KMS-11 (cell line): ENCODE measurements at regions not wholly inside any gene's neighbourhood (a gene's known extent, or its start where the extent isn't known, plus 50 kb on each side); places are given as distances from the start of the nearest gene placed in this dataset.

Experiments used
- H2AFZ ChIP-seq: fragments of 200-600 bp; sonication (generic); 2 replicates; pipeline ENCODE4 v1.6.1; 2016; ENCODE audit warnings: antibody characterized with exemption, mixed run types, low read depth
- H3K27ac ChIP-seq: fragments of 200-600 bp; sonication (generic); 2 replicates; pipeline ENCODE4 v1.6.1; 2016; ENCODE audit warnings: mild to moderate bottlenecking, mixed run types
- H3K27me3 ChIP-seq: fragments of 200-600 bp; sonication (generic); 2 replicates; pipeline ENCODE4 v1.6.1; 2017; ENCODE audit warnings: mild to moderate bottlenecking, low read depth, mixed run types, moderate library complexity; ENCODE audit not compliant: insufficient read depth
- H3K36me3 ChIP-seq: fragments of 200-600 bp; sonication (generic); 2 replicates; pipeline ENCODE4 v1.6.1; 2017; ENCODE audit warnings: mild to moderate bottlenecking, mixed run types; ENCODE audit not compliant: insufficient read depth
- H3K4me1 ChIP-seq: fragments of 200-600 bp; sonication (generic); 2 replicates; pipeline ENCODE4 v1.6.1; 2016; ENCODE audit warnings: mild to moderate bottlenecking, low read depth, mixed run types; ENCODE audit not compliant: poor library complexity, severe bottlenecking
- H3K4me2 ChIP-seq: fragments of 200-600 bp; sonication (generic); 2 replicates; pipeline ENCODE4 v1.7.0; 2016; ENCODE audit warnings: mild to moderate bottlenecking, mixed run types
- H3K4me3 ChIP-seq: fragments of 200-600 bp; sonication (generic); IDR thresholded peaks from 2 replicates; pipeline ENCODE4 v1.6.1; 2017; ENCODE audit warnings: low read depth, low read length, mixed read lengths; ENCODE audit not compliant: insufficient read depth
- H3K79me2 ChIP-seq: fragments of 200-600 bp; sonication (generic); 2 replicates; pipeline ENCODE4 v1.6.1; 2016; ENCODE audit warnings: low read depth, mixed run types; ENCODE audit not compliant: insufficient read depth
- H3K9ac ChIP-seq: fragments of 200-600 bp; sonication (generic); 2 replicates; pipeline ENCODE4 v1.6.1; 2016; ENCODE audit warnings: mild to moderate bottlenecking, mixed run types
- H4K20me1 ChIP-seq: fragments of 200-600 bp; sonication (generic); 2 replicates; pipeline ENCODE4 v1.6.1; 2016; ENCODE audit warnings: mild to moderate bottlenecking, mixed run types; ENCODE audit not compliant: insufficient read depth
- CTCF ChIP-seq: fragments of 200-600 bp; sonication (generic); conservative IDR thresholded peaks from 2 replicates; pipeline ENCODE4 v1.6.1; 2017; ENCODE audit warnings: low read depth, mild to moderate bottlenecking, antibody characterized with exemption, low read length, moderate library complexity, mixed read lengths

- no peaks in the 10 kb centered on the region for H3K36me3 ChIP-seq
- H2AFZ ChIP-seq, result no peak overlapping the region
- H3K9ac ChIP-seq, result no peak overlapping the region
- H3K79me2 ChIP-seq, result no peaks in the 10 kb centered on the region
- no peaks in the 10 kb centered on the region for H4K20me1 ChIP-seq
- H3K4me1 ChIP-seq, result no peaks in the 10 kb centered on the region
- no peak overlapping the region for H3K4me3 ChIP-seq
- no peak overlapping the region for H3K27ac ChIP-seq
- TF ChIP-seq CTCF, result no peak
- H3K4me2 ChIP-seq, result no peak overlapping the region
- H3K27me3 ChIP-seq, result no peaks in the 10 kb centered on the region
Observed at GRCh38 chr2:212873256-212873655, 278.2 kb downstream of the IKZF2 start.

GRCh38 chr2:212871597-212871996 is 279.8 kb downstream of the IKZF2 start:
- H3K36me3 ChIP-seq, result no peaks in the 10 kb centered on the region
- H3K27me3 ChIP-seq, result no peaks in the 10 kb centered on the region
- H3K4me1 ChIP-seq, result no peaks in the 10 kb centered on the region
- no peak overlapping the region for H3K4me3 ChIP-seq
- TF ChIP-seq CTCF, result no peak
- H3K4me2 ChIP-seq, result no peak overlapping the region
- H3K27ac ChIP-seq, result no peak overlapping the region
- H3K79me2 ChIP-seq, result no peaks in the 10 kb centered on the region
- H3K9ac ChIP-seq, result no peak overlapping the region
- H4K20me1 ChIP-seq, result no peaks in the 10 kb centered on the region
- no peak overlapping the region for H2AFZ ChIP-seq

- H3K27ac ChIP-seq, result no peak overlapping the region
- no peak overlapping the region for H3K4me3 ChIP-seq
- TF ChIP-seq CTCF, result no peak
- no peaks in the 10 kb centered on the region for H3K36me3 ChIP-seq
- no peaks in the 10 kb centered on the region for H4K20me1 ChIP-seq
- no peak overlapping the region for H2AFZ ChIP-seq
- no peaks in the 10 kb centered on the region for H3K4me1 ChIP-seq
- no peaks in the 10 kb centered on the region for H3K27me3 ChIP-seq
- H3K79me2 ChIP-seq, result no peaks in the 10 kb centered on the region
- H3K9ac ChIP-seq, result no peak overlapping the region
- no peak overlapping the region for H3K4me2 ChIP-seq
Observed at GRCh38 chr2:212864186-212864585, 287.2 kb downstream of the IKZF2 start.

- Histone ChIP-seq H3K9ac (no peak overlapping the region), H2AFZ (peak overlapping the region; percentile 44), H3K27ac (no peak overlapping the region), H3K4me1 (peaks cover 2% of the 10 kb centered on the region), H3K79me2 (no peaks in the 10 kb centered on the region), H4K20me1 (no peaks in the 10 kb centered on the region), H3K27me3 (no peaks in the 10 kb centered on the region), H3K4me2 (no peak overlapping the region), H3K4me3 (no peak overlapping the region), H3K36me3 (no peaks in the 10 kb centered on the region)
- TF ChIP-seq CTCF, result peak; percentile 83
Observed at GRCh38 chr2:212863185-212863588, 288.2 kb downstream of the IKZF2 start.

- peaks cover 9% of the 10 kb centered on the region for H3K4me1 ChIP-seq
- no peak overlapping the region for H2AFZ ChIP-seq
- no peaks in the 10 kb centered on the region for H4K20me1 ChIP-seq
Observed at GRCh38 chr2:212858496-212858895, 292.9 kb downstream of the IKZF2 start.

More at GRCh38 chr2:212858496-212858895, 292.9 kb downstream of the IKZF2 start:
- Histone ChIP-seq H3K4me3 (no peak overlapping the region), H3K79me2 (no peaks in the 10 kb centered on the region), H3K27me3 (no peaks in the 10 kb centered on the region), H3K4me2 (no peak overlapping the region), H3K27ac (no peak overlapping the region), H3K36me3 (no peaks in the 10 kb centered on the region), H3K9ac (no peak overlapping the region)
- no peak for TF ChIP-seq CTCF
